ENCODE measurements at regions not wholly inside any gene's neighbourhood (a gene's known extent, or its start where the extent isn't known, plus 50 kb on each side); places are given as distances from the start of the nearest gene placed in this dataset.

DNA sequence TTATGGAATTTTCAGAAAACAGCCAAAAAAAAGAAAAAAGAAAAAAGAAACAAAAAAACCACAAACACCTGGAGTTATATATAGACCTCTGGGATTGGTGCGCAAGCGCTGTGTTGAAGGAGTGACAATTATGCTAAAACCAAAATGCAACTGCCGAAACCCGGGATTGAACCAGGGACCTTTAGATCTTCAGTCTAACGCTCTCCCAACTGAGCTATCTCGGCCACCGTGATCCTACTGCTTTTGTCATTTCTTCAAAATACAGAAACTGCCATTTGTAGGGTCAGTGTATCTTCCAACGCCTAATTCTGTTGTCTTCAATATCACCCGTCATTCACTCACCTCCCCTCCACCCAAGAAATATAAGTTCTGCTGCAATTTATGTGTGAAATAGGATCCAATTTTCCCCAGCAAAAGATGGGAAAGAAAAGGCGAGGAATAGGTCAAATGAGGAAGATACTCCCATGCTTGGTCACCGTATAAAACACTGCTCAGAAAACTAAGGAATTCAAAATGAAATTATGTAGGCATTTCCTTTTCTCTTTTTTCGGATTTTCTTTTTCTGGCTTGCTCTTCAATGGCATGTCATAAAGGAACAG, 116.0 kb downstream of the TRIM27 start:
- H3K27me3 ChIP-seq (ENCODE audit: low read depth), result peaks cover 100% of the 10 kb centered on the region
- no peak overlapping the region for H3K27ac ChIP-seq (replicated peaks)
- H3K36me3 ChIP-seq, result no peaks in the 10 kb centered on the region
- DNase-seq, result no peak
- no peaks in the 10 kb centered on the region for H3K4me1 ChIP-seq
- H3K9me3 ChIP-seq (replicated peaks), result no peaks in the 10 kb centered on the region
- TF ChIP-seq, protein P1, sequence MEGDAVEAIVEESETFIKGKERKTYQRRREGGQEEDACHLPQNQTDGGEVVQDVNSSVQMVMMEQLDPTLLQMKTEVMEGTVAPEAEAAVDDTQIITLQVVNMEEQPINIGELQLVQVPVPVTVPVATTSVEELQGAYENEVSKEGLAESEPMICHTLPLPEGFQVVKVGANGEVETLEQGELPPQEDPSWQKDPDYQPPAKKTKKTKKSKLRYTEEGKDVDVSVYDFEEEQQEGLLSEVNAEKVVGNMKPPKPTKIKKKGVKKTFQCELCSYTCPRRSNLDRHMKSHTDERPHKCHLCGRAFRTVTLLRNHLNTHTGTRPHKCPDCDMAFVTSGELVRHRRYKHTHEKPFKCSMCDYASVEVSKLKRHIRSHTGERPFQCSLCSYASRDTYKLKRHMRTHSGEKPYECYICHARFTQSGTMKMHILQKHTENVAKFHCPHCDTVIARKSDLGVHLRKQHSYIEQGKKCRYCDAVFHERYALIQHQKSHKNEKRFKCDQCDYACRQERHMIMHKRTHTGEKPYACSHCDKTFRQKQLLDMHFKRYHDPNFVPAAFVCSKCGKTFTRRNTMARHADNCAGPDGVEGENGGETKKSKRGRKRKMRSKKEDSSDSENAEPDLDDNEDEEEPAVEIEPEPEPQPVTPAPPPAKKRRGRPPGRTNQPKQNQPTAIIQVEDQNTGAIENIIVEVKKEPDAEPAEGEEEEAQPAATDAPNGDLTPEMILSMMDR (IDR thresholded peaks at IDR 0.05; ENCODE audit: borderline replicate concordance), result no peak
- intact Hi-C loops (cut with micrococcal nuclease), result no loop called here
- H3K4me3 ChIP-seq, result no peak overlapping the region

DNA sequence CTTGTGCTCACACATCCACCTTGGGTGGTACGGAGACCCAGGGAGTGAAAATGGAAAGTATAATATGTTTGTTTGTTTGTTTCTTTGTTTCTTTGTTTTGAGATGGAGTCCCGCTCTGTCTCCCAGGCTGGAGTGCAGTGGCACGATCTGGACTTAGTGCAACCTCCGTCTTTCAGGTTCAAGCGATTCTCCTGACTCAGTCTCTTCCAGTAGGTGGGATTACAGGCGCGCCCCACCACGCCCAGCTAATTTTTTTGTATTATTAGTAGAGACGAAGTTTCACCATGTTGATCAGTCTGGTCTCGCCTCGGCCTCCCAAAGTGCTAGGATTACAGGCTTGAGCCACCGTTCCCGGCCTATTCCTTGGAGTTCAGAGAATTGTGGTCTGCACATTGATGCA, 115.4 kb downstream of the TRIM27 start:
- no peak for DNase-seq
- Histone ChIP-seq H3K4me3 (no peak overlapping the region), H3K9me3 (replicated peaks) (no peaks in the 10 kb centered on the region), H3K27me3 (ENCODE audit: low read depth) (peaks cover 100% of the 10 kb centered on the region), H3K27ac (replicated peaks) (no peak overlapping the region), H3K36me3 (no peaks in the 10 kb centered on the region), H3K4me1 (no peaks in the 10 kb centered on the region)
- intact Hi-C loops (cut with micrococcal nuclease), result no loop called here
- TF ChIP-seq, protein P1 (IDR thresholded peaks at IDR 0.05; ENCODE audit: borderline replicate concordance), result no peak

- intact Hi-C loops (cut with micrococcal nuclease), result no loop called here
- Histone ChIP-seq H3K36me3 (no peaks in the 10 kb centered on the region), H3K27me3 (ENCODE audit: low read depth) (peaks cover 100% of the 10 kb centered on the region), H3K9me3 (replicated peaks) (no peaks in the 10 kb centered on the region), H3K4me3 (no peak overlapping the region), H3K4me1 (peaks cover 6% of the 10 kb centered on the region), H3K27ac (replicated peaks) (no peak overlapping the region)
- TF ChIP-seq, protein P1 (IDR thresholded peaks at IDR 0.05; ENCODE audit: borderline replicate concordance), result no peak
- no peak for DNase-seq
Observed at GRCh38 chr6:28809947-28810658, 113.7 kb downstream of the TRIM27 start.

- Histone ChIP-seq H3K27ac (replicated peaks) (no peak overlapping the region), H3K27me3 (ENCODE audit: low read depth) (peaks cover 100% of the 10 kb centered on the region), H3K36me3 (no peaks in the 10 kb centered on the region), H3K4me3 (no peak overlapping the region), H3K4me1 (peaks cover 6% of the 10 kb centered on the region), H3K9me3 (replicated peaks) (no peaks in the 10 kb centered on the region)
- TF ChIP-seq, protein P1 (IDR thresholded peaks at IDR 0.05; ENCODE audit: borderline replicate concordance), result no peak
- DNase-seq, result no peak
- intact Hi-C loops (cut with micrococcal nuclease), result no loop called here
Observed at GRCh38 chr6:28810659-28811053, 113.1 kb downstream of the TRIM27 start.

- no peaks in the 10 kb centered on the region for H3K36me3 ChIP-seq
- peaks cover 6% of the 10 kb centered on the region for H3K4me1 ChIP-seq
- no peak overlapping the region for H3K27ac ChIP-seq (replicated peaks)
- peaks cover 100% of the 10 kb centered on the region for H3K27me3 ChIP-seq (ENCODE audit: low read depth)
- H3K4me3 ChIP-seq, result no peak overlapping the region
- TF ChIP-seq, protein P1 (IDR thresholded peaks at IDR 0.05; ENCODE audit: borderline replicate concordance), result no peak
- DNase-seq, result no peak
- intact Hi-C loops (cut with micrococcal nuclease), result no loop called here
- no peaks in the 10 kb centered on the region for H3K9me3 ChIP-seq (replicated peaks)
Observed at GRCh38 chr6:28811873-28812272, 111.9 kb downstream of the TRIM27 start.

Data from left ventricle myocardium inferior (tissue), 1 donor.